Neuronal stem cell (in vitro differentiated cells): ENCODE measurements at regions not wholly inside any gene's neighbourhood (a gene's known extent, or its start where the extent isn't known, plus 50 kb on each side); places are given as distances from the start of the nearest gene placed in this dataset.
"Not testable (repeated sequence)": the region's sequence is repeated elsewhere in the genome, so short reads cannot be mapped to it uniquely, and the experiment has no call there.

ENCODE experiments used
- DNase-seq: peaks from one replicate; pipeline ENCODE4 v3.0.0-alpha.2; 2013; ENCODE audit warnings: low spot score
- H2AFZ ChIP-seq: one replicate; pipeline ENCODE4 v1.6.1; 2013; ENCODE audit warnings: mild to moderate bottlenecking, low read length, inconsistent platforms
- H2AK5ac ChIP-seq: 2 replicates; pipeline ENCODE4 v1.6.1; 2013; ENCODE audit warnings: low read depth, mild to moderate bottlenecking, inconsistent platforms, low read length, moderate library complexity, mixed read lengths
- H2BK120ac ChIP-seq: 2 replicates; pipeline ENCODE4 v1.6.1; 2013; ENCODE audit warnings: low read depth, mild to moderate bottlenecking, inconsistent platforms, low read length, moderate library complexity, mixed read lengths
- H2BK12ac ChIP-seq: one replicate; pipeline ENCODE4 v1.6.1; 2013; ENCODE audit warnings: low read length, inconsistent platforms
- H2BK15ac ChIP-seq: 2 replicates; pipeline ENCODE4 v1.6.1; 2013; ENCODE audit warnings: mild to moderate bottlenecking, low read length, inconsistent platforms, mixed read lengths
- H2BK5ac ChIP-seq: one replicate; pipeline ENCODE4 v1.6.1; 2013; ENCODE audit warnings: inconsistent platforms, mild to moderate bottlenecking, low read length, moderate library complexity
- H3K14ac ChIP-seq: one replicate; pipeline ENCODE4 v1.6.1; 2013; ENCODE audit warnings: low read length, inconsistent platforms
- H3K18ac ChIP-seq: 2 replicates; pipeline ENCODE4 v1.6.1; 2013; ENCODE audit warnings: low read length, inconsistent platforms
- H3K23ac ChIP-seq: 2 replicates; pipeline ENCODE4 v1.6.1; 2013; ENCODE audit warnings: low read depth, mild to moderate bottlenecking, mixed read lengths, low read length, inconsistent platforms; ENCODE audit not compliant: poor library complexity
- H3K27ac ChIP-seq: replicated peaks from 3 replicates; pipeline ENCODE4 v1.5.1; 2013; ENCODE audit warnings: low read length, inconsistent platforms
- H3K27me3 ChIP-seq, 3 experiments: 2 replicates each; pipeline ENCODE4 v1.6.1; 2013; ENCODE audit warnings: low read length in 3 of 3, mild to moderate bottlenecking in 2 of 3, inconsistent platforms in 1 of 3, low read depth in 1 of 3, mixed read lengths in 1 of 3, moderate library complexity in 1 of 3; ENCODE audit not compliant: control insufficient read depth in 3 of 3, insufficient read depth in 3 of 3
- H3K36me3 ChIP-seq, 2 donors: replicated peaks in 1 of 2; 2 replicates each; pipeline ENCODE4 v1.6.1; 2013; ENCODE audit warnings: low read length in 2 of 2; ENCODE audit not compliant: control insufficient read depth in 2 of 2, insufficient read depth in 2 of 2
- H3K4ac ChIP-seq: 2 replicates; pipeline ENCODE4 v1.6.1; 2013; ENCODE audit warnings: inconsistent platforms, mild to moderate bottlenecking, low read length, moderate library complexity
- H3K4me1 ChIP-seq, 2 donors: 1 replicate in 1 of 2; 2 replicates in 1 of 2; pipeline ENCODE4 v1.6.1; 2013; ENCODE audit warnings: low read length in 2 of 2, low read depth in 1 of 2; ENCODE audit not compliant: control insufficient read depth in 2 of 2, insufficient read depth in 1 of 2
- H3K4me2 ChIP-seq: one replicate; pipeline ENCODE4 v1.6.1; 2013; ENCODE audit warnings: mild to moderate bottlenecking, low read length, inconsistent platforms; ENCODE audit not compliant: insufficient read depth, poor library complexity, severe bottlenecking
- H3K4me3 ChIP-seq, 2 donors: 2 replicates each; pipeline ENCODE4 v1.5.1; 2013; ENCODE audit warnings: low read length in 2 of 2, mild to moderate bottlenecking in 2 of 2, inconsistent platforms in 1 of 2, moderate library complexity in 1 of 2
- H3K79me1 ChIP-seq: one replicate; pipeline ENCODE4 v1.6.1; 2013; ENCODE audit warnings: low read depth, mild to moderate bottlenecking, inconsistent platforms, low read length, moderate library complexity
- H3K9ac ChIP-seq: one replicate; pipeline ENCODE4 v1.6.1; 2013; ENCODE audit warnings: mild to moderate bottlenecking, low read depth, low read length, inconsistent platforms; ENCODE audit not compliant: poor library complexity
- H3K9me3 ChIP-seq, 2 donors: replicated peaks in 1 of 2; 2 replicates each; pipeline versions ENCODE3 to v1.6.1; 2013; ENCODE audit warnings: low read length in 2 of 2, mild to moderate bottlenecking in 2 of 2, inconsistent platforms in 1 of 2, low read depth in 1 of 2, mixed read lengths in 1 of 2, moderate library complexity in 1 of 2; ENCODE audit not compliant: control insufficient read depth in 2 of 2, insufficient read depth in 1 of 2
- H4K8ac ChIP-seq: one replicate; pipeline ENCODE4 v1.6.1; 2013; ENCODE audit warnings: low read depth, mild to moderate bottlenecking, inconsistent platforms, low read length, moderate library complexity
- H4K91ac ChIP-seq: one replicate; pipeline ENCODE4 v1.6.1; 2013; ENCODE audit warnings: low read length, low read depth, mild to moderate bottlenecking, inconsistent platforms; ENCODE audit not compliant: poor library complexity
- WGBS, 2 donors: extraction: QIAGEN DNeasy Blood & Tissue Kit; methylation state at CpG; one replicate each; pipeline ENCODE4 v1.1.7; 2013; ENCODE audit warnings: missing lambda C conversion rate in 2 of 2, mixed read lengths in 1 of 2; ENCODE audit not compliant: insufficient read length in 2 of 2, insufficient replicate concordance in 1 of 2; ENCODE audit errors: extremely low coverage in 2 of 2; 5-methylcytosine and 5-hydroxymethylcytosine counted together

DNA sequence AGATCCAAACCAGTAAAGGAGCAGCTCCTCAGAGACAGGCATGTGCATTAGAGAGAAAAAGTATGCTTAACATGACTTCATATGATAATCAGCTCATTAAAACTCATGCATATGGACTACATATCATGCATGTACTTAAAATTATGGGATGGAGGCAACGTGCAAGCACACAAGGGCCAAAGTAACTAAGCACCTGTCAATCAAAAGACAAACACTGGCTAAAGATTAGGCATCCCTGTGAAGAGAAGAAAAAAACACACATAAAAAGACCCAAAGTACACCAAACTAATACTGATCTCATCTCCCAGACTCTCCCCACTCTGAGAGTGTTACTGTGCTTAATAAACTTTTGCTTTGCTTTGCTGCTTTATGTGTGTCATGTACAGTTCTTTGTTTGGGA, 61.1 kb downstream of the PPIAL4A start:
- not testable (repeated sequence) for H2AK5ac ChIP-seq, H3K18ac ChIP-seq, H3K36me3 ChIP-seq, H3K4me1 ChIP-seq, H3K4me2 ChIP-seq, H4K91ac ChIP-seq, H4K8ac ChIP-seq, H2BK15ac ChIP-seq, H3K9ac ChIP-seq, H3K79me1 ChIP-seq, H2AFZ ChIP-seq, H3K4me3 ChIP-seq, H3K4ac ChIP-seq, H2BK12ac ChIP-seq, H2BK5ac ChIP-seq, DNase-seq, H3K14ac ChIP-seq, H2BK120ac ChIP-seq, H3K27ac ChIP-seq, H3K9me3 ChIP-seq, H3K23ac ChIP-seq, H3K27me3 ChIP-seq
- no CpG with 5 or more reads among the region's 1 CpG for WGBS, 2 donors

DNA sequence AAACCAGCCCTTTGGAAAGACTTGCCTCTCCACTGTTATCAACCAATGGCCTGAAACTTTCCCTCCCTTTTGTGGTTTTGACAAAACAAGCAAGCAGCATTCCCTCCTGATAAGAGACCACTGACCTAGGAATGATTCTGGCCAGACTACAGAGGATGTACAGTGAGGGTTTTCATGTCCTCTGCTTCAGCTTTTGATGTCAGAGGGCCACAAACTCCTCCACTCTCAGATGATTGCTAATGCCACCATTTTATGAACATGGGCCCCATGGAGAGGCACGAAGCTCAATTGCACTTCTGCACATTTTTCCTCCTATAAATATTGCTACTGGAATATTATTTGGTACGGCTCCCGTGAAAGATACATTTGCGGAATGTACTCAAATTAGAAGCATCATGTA, 61.5 kb downstream of the PPIAL4A start:
- not testable (repeated sequence) for H2BK5ac ChIP-seq, H4K91ac ChIP-seq, H2BK12ac ChIP-seq, H2BK120ac ChIP-seq, H3K4me1 ChIP-seq, H2AFZ ChIP-seq, H2AK5ac ChIP-seq, H3K27me3 ChIP-seq, H3K4ac ChIP-seq, H3K79me1 ChIP-seq, H3K4me3 ChIP-seq, H3K18ac ChIP-seq, H3K9ac ChIP-seq, H3K14ac ChIP-seq, H3K23ac ChIP-seq, H3K27ac ChIP-seq, H3K9me3 ChIP-seq, H4K8ac ChIP-seq, H3K36me3 ChIP-seq, H3K4me2 ChIP-seq, H2BK15ac ChIP-seq, DNase-seq
- WGBS, 2 donors, result no CpG with 5 or more reads among the region's 4 CpGs

DNA sequence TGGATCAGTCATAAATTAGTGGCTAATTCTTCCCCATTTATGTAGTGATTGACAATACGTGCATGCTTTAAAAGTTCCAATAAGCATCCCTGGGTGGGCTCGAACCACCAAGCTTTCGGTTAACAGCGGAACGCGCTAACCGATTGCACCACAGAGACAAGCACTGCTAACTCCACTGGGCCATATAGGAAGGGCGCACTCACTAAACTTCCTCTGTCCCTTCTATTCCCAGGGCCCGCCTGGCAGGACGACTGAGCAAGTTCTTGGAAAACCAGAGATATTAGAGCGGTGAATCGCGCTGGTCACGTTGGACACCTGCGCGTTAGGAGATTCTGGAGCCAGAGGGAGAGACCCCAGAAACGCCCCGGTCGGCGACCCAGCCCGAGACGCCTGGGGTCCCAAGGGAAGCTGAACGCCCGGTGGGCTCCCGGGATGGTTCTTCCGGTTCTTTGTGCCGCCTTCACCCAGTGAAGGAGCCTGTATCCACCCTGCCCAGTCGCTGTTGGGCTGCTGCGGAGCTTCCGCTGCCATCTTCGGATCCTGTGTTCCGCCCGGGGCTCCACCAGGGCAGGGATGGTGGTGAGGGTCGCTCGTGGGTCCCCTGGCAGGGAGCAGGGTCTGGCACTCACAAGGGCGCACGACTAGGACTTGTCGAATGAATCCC, 62.8 kb downstream of the PPIAL4A start:
- H3K27me3 ChIP-seq, H3K4me1 ChIP-seq, H3K9ac ChIP-seq, H4K8ac ChIP-seq, H3K23ac ChIP-seq, H3K36me3 ChIP-seq, H3K4ac ChIP-seq, H3K18ac ChIP-seq, H3K4me3 ChIP-seq, H3K4me2 ChIP-seq, H2AFZ ChIP-seq, H3K27ac ChIP-seq, H4K91ac ChIP-seq, H2BK120ac ChIP-seq, H2BK12ac ChIP-seq, H2AK5ac ChIP-seq, H2BK15ac ChIP-seq, H3K79me1 ChIP-seq, DNase-seq, H3K14ac ChIP-seq, H2BK5ac ChIP-seq, H3K9me3 ChIP-seq: not testable (repeated sequence)
- no CpG with 5 or more reads among the region's 38 CpGs for WGBS, 2 donors

GRCh38 chr1:120952871-120953265, 63.3 kb downstream of the PPIAL4A start:
- H4K91ac ChIP-seq, H3K9ac ChIP-seq, H2BK15ac ChIP-seq, H3K23ac ChIP-seq, H2BK120ac ChIP-seq, DNase-seq, H3K14ac ChIP-seq, H4K8ac ChIP-seq, H2AFZ ChIP-seq, H3K4me1 ChIP-seq, H3K18ac ChIP-seq, H2BK5ac ChIP-seq, H3K36me3 ChIP-seq, H3K4ac ChIP-seq, H3K4me2 ChIP-seq, H2BK12ac ChIP-seq, H3K27me3 ChIP-seq, H2AK5ac ChIP-seq, H3K79me1 ChIP-seq, H3K4me3 ChIP-seq, H3K27ac ChIP-seq, H3K9me3 ChIP-seq: not testable (repeated sequence)
- no CpG with 5 or more reads among the region's 19 CpGs for WGBS, 2 donors
